ENCODE measurements at regions not wholly inside any gene's neighbourhood (a gene's known extent, or its start where the extent isn't known, plus 50 kb on each side); places are given as distances from the start of the nearest gene placed in this dataset.

GRCh38 chr6:164665328-164665727 is 644.1 kb downstream of the C6orf118 start:
- no peak overlapping the region for H3K27ac ChIP-seq (replicated peaks)
- intact Hi-C loops (cut with micrococcal nuclease), result no loop called here

DNA sequence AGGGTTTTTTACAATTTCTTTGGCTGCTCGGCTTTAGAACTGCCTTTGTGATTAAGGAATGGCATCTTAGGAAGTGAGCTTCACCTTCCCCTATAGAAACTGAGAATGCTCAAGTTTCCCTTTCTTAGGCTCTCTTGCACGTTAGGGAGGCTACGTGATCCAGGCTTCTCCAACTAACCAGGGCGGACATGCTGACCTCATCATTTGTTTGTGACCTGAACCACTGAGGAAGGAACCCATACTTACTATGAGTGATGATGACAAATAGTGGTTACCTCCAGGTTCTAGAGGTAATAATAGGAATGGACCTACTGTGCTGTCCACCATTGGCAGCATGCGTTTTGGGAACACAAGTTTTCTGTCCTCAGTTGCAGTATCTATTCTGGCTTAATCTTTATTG is 645.8 kb downstream of the C6orf118 start:
- Histone ChIP-seq H3K27me3 (ENCODE audit: low read depth) (no peaks in the 10 kb centered on the region), H3K4me1 (no peaks in the 10 kb centered on the region), H3K9me3 (replicated peaks) (no peaks in the 10 kb centered on the region), H3K4me3 (no peak overlapping the region), H3K36me3 (no peaks in the 10 kb centered on the region), H3K27ac (replicated peaks) (no peak overlapping the region)
- no peak for TF ChIP-seq CTCF (IDR thresholded peaks at IDR 0.05; ENCODE audit: borderline replicate concordance)
- DNase-seq, result no peak
- intact Hi-C loops (cut with micrococcal nuclease), result no loop called here

More at GRCh38 chr6:164665328-164665727, 644.1 kb downstream of the C6orf118 start:
- Histone ChIP-seq H3K4me3 (no peak overlapping the region), H3K27me3 (ENCODE audit: low read depth) (no peaks in the 10 kb centered on the region), H3K36me3 (no peaks in the 10 kb centered on the region), H3K4me1 (no peaks in the 10 kb centered on the region), H3K9me3 (replicated peaks) (no peaks in the 10 kb centered on the region)
- TF ChIP-seq CTCF (IDR thresholded peaks at IDR 0.05; ENCODE audit: borderline replicate concordance), result no peak
- DNase-seq, result no peak

GRCh38 chr6:164661716-164662115 is 647.7 kb downstream of the C6orf118 start:
- H3K27ac ChIP-seq (replicated peaks), result no peak overlapping the region
- no peaks in the 10 kb centered on the region for H3K4me1 ChIP-seq
- no peak overlapping the region for H3K4me3 ChIP-seq
- DNase-seq, result no peak
- intact Hi-C loops (cut with micrococcal nuclease), result no loop called here
- no peak for TF ChIP-seq CTCF (IDR thresholded peaks at IDR 0.05; ENCODE audit: borderline replicate concordance)
- no peaks in the 10 kb centered on the region for H3K27me3 ChIP-seq (ENCODE audit: low read depth)
- no peaks in the 10 kb centered on the region for H3K36me3 ChIP-seq
- no peaks in the 10 kb centered on the region for H3K9me3 ChIP-seq (replicated peaks)

- intact Hi-C loops (cut with micrococcal nuclease), result no loop called here
- Histone ChIP-seq H3K4me1 (no peaks in the 10 kb centered on the region), H3K27me3 (ENCODE audit: low read depth) (no peaks in the 10 kb centered on the region), H3K4me3 (no peak overlapping the region), H3K27ac (replicated peaks) (no peak overlapping the region), H3K36me3 (no peaks in the 10 kb centered on the region), H3K9me3 (replicated peaks) (no peaks in the 10 kb centered on the region)
- no peak for DNase-seq
- TF ChIP-seq CTCF (IDR thresholded peaks at IDR 0.05; ENCODE audit: borderline replicate concordance), result no peak
Measured at GRCh38 chr6:164660781-164661180, 648.6 kb downstream of the C6orf118 start.

DNA sequence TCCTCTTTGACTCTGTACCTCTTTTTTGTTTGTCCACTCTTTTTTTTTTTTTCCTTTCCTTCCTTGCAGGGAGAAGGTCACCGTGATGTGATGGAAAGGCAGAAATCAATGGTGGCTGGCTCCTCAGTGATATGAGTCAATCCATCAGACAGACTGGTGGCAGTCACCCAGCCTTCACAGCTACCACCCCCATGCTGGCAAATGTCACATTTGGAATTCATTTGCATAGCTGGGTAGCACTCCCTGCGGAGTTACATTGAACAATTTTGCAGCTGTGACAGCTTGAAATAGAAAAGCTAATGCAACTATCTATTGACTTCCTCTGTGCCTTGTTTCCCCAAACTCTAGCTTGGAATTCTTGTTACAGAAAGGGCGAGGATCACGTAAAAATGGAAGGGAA is 668.4 kb downstream of the C6orf118 start:
- peaks cover 6% of the 10 kb centered on the region for H3K9me3 ChIP-seq (replicated peaks)
- intact Hi-C loops (cut with micrococcal nuclease), result no loop called here
- no peak for TF ChIP-seq CTCF (IDR thresholded peaks at IDR 0.05; ENCODE audit: borderline replicate concordance)
- no peaks in the 10 kb centered on the region for H3K27me3 ChIP-seq (ENCODE audit: low read depth)
- no peak overlapping the region for H3K27ac ChIP-seq (replicated peaks)
- H3K36me3 ChIP-seq, result no peaks in the 10 kb centered on the region
- H3K4me3 ChIP-seq, result no peak overlapping the region
- H3K4me1 ChIP-seq, result no peaks in the 10 kb centered on the region
- no peak for DNase-seq

All from left ventricle myocardium inferior (tissue), 1 donor.